GM19239 (cell line): ENCODE measurements at regions not wholly inside any gene's neighbourhood (a gene's known extent, or its start where the extent isn't known, plus 50 kb on each side); places are given as distances from the start of the nearest gene placed in this dataset.

Experiments
- DNase-seq: peaks from one replicate; pipeline ENCODE4 v3.0.0; 2011; ENCODE audit warnings: low spot score; ENCODE audit not compliant: insufficient read length
- FAIRE-seq: peaks from 2 replicates; lab custom pipeline; 2011; peaks lifted over from hg19 to GRCh38; lab: Jason Lieb, UNC

DNA sequence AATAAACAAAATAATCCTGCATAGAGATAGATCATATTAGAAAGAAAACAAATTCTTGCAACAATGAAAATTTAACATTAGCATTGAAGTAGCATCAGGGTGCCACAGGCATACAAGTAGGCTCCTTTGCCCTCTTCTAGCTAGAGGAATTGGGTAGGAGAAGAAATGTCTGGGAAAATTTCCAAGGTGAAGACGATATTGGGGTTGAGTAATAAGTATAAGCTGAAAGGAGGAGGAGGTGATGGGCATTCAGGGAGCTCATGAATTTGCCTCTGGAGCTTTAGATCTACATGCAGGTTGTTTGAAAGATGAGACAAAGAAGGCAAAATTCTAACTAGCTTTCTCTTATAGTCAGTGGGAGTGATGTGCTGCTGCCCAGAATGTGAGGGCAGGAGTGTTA, 504.9 kb downstream of the CCDC85A start:
- no peak for FAIRE-seq

DNA sequence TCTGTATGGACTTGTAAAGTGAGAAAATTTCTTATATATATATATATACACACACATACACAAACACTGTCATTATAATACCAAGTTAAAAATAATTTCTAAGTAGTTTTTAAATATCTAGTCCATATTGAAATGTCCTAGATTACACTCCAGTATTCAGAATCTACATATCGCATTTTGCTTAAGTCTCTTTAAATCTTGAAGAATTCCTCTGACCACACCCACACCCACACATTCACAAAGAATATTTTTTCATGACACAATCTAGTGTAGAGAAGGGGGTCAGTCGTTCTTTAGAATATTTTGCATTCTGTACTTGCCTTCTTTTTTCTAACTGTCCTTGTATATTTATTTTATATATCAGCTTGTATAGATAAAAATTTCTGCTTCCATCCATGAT, 509.7 kb downstream of the CCDC85A start:
- no peak for DNase-seq
- no peak for FAIRE-seq

More for the DNA sequence above, 504.9 kb downstream of the CCDC85A start:
- DNase-seq = no peak

GRCh38 chr2:56703001-56703400, 519.2 kb downstream of the CCDC85A start:
- DNase-seq (no peak), FAIRE-seq (no peak)

GRCh38 chr2:56705713-56706112, 521.9 kb downstream of the CCDC85A start:
- DNase-seq (no peak), FAIRE-seq (no peak)

DNA sequence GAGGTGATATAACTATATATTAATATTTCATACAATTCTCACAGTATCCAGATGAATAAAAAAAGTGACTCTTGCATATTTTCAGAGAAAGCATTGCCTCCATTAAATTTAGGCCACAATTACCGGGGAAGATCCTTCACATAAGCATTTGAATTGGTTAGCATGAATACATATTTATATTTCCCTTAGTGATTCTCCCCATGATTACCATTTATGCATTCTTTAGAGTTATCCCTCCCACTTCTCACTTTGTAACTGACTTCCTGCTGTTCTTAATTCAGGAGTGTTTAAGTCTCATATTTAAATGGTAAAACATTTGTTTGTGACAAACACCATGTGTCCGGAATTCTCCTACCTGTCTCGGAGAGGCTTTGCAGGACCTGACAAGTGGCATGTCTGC, 523.4 kb downstream of the CCDC85A start:
- FAIRE-seq (no peak), DNase-seq (no peak)

DNA sequence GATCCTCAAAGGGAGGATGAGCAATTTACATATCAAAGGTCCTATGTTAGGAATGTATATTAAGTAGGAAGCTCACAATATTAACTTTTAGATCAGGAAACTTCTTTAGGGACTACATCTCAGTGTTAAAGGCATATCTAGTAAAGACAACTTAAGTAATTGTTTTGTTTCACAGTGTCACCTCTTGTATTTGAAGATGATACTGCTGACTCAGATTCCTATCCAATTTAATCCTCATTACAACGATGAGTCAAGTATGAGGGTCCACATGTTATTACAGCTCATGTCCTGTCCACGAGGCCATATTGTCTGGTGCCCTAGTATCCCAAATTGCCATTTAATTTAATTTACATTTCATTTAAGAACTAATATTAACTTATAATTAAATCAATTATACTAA, 523.9 kb downstream of the CCDC85A start:
- FAIRE-seq (no peak), DNase-seq (no peak)

DNA sequence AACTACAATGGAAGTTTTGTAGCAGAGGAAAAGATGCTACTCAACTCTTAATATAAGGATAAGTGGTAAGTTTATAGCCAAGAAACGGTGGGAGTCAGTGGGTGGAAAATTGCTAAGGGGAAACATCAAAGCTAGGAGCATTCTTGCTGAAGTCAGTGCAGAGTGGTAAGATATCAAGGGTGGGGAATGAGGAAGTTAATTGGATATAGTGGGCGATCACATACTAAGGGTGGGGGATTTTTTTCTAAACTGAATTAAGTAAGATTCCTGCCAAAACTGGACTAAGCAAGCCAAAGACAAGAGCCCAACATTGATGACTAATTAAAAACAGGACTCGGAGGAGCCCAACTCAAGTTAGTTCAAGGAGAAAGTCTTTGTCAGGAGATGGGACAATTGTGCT, 525.4 kb downstream of the CCDC85A start:
- FAIRE-seq = no peak
- no peak for DNase-seq

GRCh38 chr2:56713161-56713676, 529.4 kb downstream of the CCDC85A start:
- FAIRE-seq (no peak), DNase-seq (no peak)

DNA sequence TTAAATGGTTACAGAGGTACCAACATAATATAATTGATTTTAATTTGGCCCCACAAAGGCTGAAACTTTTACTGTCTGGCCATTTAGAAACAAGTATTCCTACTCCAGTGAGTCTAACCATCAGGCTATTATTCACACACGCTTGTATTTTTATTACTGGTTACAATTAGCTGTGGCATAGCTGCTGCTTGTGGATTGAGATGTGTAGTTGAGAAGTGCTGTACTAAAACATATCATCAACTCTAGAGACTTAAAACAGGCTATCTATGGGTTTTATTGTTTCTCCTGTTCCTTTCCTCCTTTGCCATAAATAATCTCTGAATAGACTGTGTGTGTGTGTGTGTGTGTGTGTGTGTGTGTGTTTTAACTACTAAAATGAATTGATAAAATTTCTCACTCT, 530.2 kb downstream of the CCDC85A start:
- FAIRE-seq (no peak), DNase-seq (no peak)

DNA sequence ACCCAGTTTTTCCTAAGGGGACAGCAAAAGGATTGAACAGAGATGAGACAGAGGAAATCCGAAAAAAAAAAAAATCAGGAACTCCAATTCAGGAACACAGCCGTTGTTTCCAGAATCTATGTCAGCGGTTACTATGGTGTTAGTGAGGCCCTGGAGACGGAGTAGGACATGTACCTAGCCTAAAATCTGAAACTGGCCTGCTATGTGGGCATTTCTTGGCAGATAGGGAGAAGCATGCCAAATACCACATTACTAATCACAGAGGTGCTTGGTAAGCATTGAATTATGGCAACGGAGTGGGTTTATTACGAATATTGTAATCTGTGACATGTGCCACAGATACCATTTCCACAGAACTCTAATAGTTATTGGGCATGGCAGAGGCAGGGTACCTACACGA, 530.6 kb downstream of the CCDC85A start:
- DNase-seq = no peak
- no peak for FAIRE-seq

- FAIRE-seq (no peak), DNase-seq (no peak)
Observed at GRCh38 chr2:56715683-56716082, 531.9 kb downstream of the CCDC85A start.

DNA sequence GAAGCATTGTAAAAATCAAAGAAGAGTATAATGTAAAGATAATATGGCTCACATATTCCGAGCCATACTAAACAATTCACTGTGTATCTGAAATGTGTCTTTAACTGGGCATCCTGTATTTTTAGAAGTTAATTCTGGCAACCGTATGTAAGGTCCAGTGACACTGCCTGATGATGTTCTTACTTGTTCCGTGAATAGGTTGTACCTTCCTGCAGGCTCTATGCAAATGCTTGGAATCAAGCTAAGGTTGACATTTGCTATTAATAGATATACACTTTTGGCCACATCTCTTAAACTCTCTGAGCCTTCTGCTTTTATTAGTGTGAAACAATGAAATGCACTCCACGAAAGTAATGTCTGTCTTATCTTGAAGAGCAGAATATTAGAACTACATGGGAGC, 534.6 kb downstream of the CCDC85A start:
- DNase-seq (no peak), FAIRE-seq (no peak)

- FAIRE-seq (no peak), DNase-seq (no peak)
Observed at GRCh38 chr2:56729212-56729611, 545.4 kb downstream of the CCDC85A start.

GRCh38 chr2:56732946-56733345, 549.2 kb downstream of the CCDC85A start:
- FAIRE-seq = no peak
- no peak for DNase-seq

GRCh38 chr2:56739413-56739812, 555.6 kb downstream of the CCDC85A start:
- DNase-seq (no peak), FAIRE-seq (no peak)

DNA sequence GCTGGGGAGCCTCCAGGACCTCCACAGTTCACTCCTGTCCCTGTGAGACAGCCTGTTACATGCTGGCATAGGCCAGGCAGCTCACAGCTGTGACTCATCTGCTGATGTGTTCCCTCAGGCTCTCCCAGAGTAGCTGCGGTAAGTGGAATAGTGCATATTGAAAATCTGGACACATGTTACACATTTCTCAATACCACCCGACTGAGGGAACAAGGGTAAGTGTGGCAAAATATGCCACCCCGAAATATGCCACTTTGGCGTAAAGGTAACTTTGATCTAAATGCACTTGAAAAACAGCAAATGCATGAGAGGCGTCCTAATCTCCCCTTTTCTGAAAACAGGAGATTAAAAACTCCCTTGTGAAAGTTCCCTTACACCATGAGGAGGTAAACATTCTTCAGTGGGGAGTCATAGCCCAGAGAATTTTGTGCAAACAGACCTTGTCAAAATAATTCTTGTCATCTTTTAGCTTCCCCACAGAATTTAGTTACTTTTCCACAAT, 557.9 kb downstream of the CCDC85A start:
- no peak for FAIRE-seq
- DNase-seq = no peak

GRCh38 chr2:56743807-56744206, 560.0 kb downstream of the CCDC85A start:
- no peak for DNase-seq

DNA sequence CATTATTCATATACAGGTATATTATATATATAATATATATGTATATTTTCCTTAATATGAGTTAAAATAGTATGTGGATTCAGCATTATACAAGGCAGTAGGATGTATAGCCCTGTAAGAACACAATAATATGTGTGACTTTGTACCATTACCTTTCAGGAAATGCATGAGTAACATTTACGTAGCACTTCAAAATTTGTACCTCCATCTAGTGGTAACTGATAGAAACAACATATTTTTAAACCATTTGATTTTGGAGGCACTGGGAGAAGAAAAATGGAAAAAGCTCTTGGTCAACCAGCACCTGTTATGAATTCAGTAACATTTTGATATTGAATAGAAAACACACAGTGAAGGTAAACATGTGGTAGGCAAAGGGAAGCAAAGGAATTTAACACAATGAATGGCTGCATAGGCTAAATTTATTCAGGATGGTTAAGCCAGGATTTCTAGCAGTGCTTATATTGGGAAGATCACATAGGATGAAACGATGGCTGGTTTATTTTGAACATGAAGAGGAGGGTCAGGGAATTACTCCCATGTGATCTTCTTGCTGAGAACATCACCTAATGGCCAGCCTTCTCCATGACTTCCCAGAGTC, 565.5 kb downstream of the CCDC85A start:
- DNase-seq (no peak), FAIRE-seq (no peak)

More at GRCh38 chr2:56743807-56744206, 560.0 kb downstream of the CCDC85A start:
- FAIRE-seq = no peak

- FAIRE-seq (no peak), DNase-seq (no peak)
Observed at GRCh38 chr2:56753182-56753581, 569.4 kb downstream of the CCDC85A start.

GRCh38 chr2:56754066-56754615, 570.4 kb downstream of the CCDC85A start:
- DNase-seq = no peak
- no peak for FAIRE-seq

DNA sequence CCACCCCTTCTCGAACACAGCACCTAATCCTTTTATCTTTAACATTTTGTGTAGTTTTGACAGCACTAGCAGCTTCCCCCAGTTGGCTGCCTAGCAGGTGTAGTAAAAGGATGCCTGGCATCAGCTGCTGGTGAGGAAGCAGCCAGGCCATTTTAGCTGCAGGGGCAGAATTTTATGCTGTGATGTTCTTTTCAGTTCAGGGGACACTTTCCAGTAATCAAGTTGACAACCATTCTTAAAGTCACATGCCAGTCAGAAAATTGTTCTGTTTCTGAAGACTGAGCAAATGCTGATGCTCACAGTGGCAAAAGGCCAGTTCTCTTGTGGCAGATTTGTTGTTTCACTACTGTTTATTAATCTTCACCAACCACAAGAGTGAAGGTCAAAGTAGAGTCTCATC, 570.8 kb downstream of the CCDC85A start:
- FAIRE-seq = no peak
- DNase-seq = no peak
